Endothelial cell of hepatic sinusoid (primary cell): ENCODE measurements at regions not wholly inside any gene's neighbourhood (a gene's known extent, or its start where the extent isn't known, plus 50 kb on each side); places are given as distances from the start of the nearest gene placed in this dataset.
"Not testable (repeated sequence)": the region's sequence is repeated elsewhere in the genome, so short reads cannot be mapped to it uniquely, and the experiment has no call there.

ENCODE experiments used
- in situ Hi-C: cut with HindIII; loops from 2 replicates; pipeline ENCODE4 v1.10.0; 2017; ENCODE audit warnings: low sequenced_read_pairs

DNA sequence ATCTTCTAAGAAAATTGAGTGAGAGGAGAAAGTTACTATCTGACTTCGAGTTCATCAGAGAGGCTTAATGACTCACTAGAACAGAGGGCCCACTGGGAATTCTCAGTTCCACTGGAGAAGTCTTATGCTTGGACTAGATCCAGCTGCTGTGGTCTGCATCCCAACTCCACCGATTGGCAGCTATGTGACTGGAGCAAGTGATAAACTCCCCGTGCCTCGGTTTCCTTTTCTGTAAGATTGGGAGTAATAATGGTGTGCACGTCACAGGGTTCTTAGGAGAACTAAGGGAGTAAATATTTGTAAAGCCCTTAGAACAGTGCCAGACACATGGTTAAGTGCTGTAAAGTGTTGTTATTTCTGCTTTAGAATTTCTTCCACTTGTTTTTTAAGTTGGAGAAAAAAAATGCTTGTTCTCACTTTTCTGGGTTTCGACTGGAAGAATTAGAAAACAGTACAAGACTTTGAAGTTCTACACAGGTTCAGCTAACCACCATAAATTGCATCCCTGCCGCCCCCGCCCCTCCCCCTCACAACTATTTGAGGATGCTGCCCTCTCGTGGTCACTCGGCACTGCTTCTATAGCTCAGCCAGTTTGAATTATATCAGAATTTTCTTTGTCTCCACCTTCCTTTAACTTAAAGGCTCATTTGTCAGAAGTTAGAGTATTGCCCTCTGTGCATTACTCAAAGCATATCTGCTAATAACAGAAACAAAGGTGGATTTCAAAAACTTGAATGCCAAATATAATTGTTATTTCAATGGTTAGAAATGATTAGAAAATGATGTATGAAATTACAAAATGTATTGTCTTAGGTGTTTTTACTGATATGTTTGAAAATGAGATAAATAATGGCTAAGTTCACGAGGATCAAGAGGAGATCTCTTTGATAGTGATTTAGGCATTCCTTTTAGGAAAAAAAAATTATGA, 95.0 kb upstream of the IFNGR1 start:
- in situ Hi-C loops: no loop called here

- in situ Hi-C loops: no loop called here
These were observed 94.0 kb upstream of the IFNGR1 start for GRCh38 chr6:137313211-137313610.

- in situ Hi-C loops: no loop called here
These were observed 92.8 kb upstream of the IFNGR1 start for GRCh38 chr6:137311940-137312339.

DNA sequence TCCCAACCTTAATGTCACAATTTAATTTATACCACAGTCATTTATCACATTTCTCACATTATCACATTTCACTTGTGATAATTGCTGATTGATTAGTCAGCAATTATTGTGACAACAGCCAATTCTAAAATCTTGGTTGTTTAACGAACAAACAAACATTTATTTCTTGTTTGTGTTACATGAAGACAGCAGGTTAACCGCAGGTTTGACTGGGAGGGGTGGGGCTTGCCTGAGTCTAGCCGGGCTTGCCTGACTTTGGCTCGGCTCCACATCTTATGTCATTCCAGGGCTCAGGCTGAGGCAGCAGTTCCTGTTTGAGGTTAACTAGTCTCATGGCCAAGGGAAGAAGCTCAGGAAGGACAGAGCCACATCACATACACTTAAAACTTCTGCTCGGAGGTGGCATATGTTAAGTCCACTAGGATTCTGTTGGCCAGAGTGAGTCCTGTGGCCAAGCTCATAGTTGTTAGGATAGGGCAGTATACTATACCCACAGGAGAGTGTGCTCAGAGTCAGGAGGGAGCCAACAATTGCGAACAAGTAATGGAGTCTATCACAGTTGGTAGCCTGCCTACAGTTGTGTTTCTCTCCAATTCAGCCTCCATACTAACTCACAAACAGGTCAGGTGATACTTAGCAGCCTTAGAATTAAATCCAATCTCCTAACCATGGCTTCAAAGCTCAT, 90.0 kb upstream of the IFNGR1 start:
- in situ Hi-C loops: no loop called here

DNA sequence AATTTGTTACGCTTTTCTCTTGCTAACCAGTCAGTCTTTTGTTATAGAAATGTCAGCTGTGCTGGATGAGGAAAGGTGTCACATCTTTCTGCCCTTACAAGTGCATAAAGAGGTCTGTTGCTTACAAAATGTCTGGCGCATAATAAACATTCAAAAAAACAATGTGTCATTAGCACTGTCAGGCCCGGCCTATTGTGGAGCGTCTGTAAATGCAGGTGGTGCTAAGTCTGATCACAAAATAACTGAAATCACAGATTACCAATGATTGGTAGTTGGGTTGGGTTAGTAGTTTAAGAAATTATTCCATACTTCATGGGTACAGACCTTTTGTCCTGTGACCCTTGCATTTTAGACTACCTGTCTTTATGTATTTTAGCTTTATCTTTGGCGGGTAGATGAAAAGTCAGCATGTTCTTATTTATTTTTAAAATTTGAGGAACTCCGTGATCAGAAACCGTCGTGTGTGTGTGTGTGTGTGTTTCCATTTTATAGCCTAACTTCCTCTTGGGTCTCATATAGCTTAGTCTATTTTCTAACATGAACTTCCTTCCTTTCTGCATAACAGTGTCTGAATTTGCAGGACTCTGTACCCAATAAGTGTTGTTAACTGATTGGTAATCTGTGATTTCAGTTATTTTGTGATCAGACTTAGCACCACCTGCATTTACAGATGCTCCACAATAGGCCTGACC, 88.1 kb upstream of the IFNGR1 start:
- in situ Hi-C loops: no loop called here

DNA sequence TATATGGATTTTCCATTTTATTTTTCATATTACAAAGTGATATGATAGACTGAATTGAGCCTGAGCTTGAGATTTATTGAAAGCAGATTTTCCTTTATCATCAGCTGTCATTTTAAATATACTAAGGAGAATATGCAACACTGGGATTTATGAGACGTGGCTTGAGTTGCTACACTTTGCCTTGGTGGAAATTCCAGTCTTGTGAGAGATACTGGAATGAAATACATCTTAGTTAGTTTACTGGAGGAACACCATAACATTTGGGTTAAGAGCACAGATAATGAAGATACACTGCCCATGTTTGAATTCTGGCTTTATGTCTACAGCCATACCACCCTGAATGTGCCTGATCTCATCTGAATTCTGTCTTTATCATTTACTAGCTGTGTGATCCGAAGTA, 86.5 kb upstream of the IFNGR1 start:
- in situ Hi-C loops: no loop called here

DNA sequence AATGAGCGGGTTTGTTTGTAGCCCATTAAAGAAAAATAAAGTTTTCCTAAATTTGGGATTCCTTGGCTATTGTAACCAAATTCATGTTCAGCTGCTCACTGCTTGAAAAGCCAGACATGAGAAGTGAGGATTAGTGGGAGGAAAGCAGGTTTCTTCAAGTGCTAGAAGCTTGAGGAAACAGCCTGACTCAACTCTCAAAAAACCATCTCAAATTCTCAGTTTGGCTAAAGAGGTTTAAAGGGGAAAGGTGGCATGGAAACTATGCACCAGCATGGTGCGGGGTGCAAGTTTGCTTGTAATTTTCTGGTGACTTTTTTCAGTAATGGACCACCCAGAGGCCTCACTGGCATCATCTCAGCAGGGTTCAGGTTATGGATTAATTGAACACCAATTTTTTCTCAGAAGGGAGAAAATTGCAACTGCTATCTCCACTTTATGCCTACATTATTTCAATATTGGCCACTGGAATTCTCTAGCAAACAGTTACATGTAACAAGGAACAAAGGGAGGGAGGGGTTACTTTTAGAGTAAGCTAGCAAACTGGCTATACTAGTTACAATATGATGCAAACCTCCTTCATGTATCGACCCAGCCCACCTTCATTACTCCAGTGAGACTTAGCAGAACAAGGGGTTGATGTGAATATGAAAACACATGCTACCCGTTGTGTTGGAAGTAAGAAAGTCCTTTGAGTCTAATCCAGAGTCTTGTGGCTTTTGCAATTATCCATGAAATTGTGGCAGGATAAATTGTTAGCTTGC, 85.0 kb upstream of the IFNGR1 start:
- in situ Hi-C loops: no loop called here

- in situ Hi-C loops: no loop called here
These were observed 84.3 kb upstream of the IFNGR1 start for GRCh38 chr6:137303441-137303840.

DNA sequence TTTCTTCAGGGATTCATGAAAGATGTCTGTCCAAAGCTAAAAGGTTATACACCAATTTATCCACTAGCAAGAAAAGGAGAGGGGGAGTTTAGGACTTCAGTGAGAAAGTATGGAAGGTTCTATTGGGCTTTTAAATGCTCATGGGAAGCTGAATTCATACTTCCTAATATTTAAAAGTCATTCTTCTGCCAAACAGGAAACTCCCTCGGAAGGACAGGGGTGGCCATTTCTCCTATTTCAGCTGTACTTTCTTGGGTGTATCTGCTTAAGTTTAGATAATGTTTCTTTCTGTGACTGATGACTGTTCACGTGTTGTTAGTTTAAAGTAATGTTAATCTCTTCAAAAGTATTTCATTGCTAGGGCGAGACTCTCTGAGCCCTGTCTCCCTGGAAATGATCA, 80.5 kb upstream of the IFNGR1 start:
- in situ Hi-C loops: no loop called here

DNA sequence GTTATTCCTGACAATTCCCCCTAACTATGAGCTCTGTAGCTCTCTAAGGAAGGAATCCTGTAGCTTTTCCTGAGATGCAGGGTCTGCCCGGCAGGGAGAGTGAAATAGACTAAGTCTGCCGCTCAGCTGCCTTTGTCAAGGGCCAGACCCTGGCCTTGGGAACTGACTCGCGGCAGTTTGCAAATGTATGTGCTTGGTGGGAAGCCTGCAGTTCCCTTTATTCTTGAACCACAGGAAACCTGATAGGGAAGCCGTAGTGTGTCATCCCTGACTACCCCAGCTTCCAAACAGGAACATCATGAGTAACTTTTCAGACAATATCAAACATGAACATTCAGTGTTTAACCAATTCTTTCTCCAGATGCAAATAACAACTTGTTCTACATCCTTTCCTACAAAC, 78.7 kb upstream of the IFNGR1 start:
- in situ Hi-C loops: no loop called here

GRCh38 chr6:137292326-137292725, 73.1 kb upstream of the IFNGR1 start:
- in situ Hi-C loops: not testable (repeated sequence)

DNA sequence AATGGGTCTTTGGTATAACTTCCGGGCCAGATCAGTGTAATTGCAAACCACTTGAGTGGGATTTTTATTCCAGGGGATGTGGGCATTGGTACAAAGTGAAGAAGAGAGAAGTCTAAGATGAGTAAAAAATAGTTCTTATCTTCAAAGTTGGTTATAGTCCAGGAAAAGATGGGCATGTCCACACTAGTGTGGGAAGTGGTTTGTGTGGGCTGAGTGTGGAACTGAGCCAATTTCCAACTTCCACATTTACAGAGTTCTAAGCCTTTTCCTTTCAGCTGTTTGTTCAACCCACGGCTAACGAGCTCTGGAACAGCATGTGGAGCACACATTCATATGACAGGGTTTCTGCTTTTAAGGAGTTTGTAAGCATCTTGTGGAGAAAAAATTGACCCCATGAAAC, 72.3 kb upstream of the IFNGR1 start:
- in situ Hi-C loops: no loop called here

- in situ Hi-C loops: no loop called here
These were observed 71.5 kb upstream of the IFNGR1 start for GRCh38 chr6:137290601-137291261.

DNA sequence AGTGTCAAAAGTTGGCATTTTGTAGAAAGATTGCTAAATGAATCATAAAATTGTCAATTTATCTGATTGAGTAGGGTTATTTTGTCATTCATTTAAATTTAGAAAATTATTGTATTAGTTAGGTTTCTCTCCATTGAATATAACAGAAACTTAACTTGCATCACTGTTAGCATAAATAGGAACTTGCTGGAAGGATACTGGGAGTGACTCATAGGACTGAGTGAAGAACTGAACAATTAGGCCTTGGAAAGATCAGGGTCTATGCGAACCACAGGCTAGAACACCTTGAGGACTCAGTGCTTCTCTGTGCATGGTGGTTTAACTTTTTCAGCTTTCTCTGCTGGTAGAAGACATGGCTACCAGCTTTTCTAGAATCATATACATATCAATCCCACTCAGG, 67.7 kb upstream of the IFNGR1 start:
- in situ Hi-C loops: no loop called here

DNA sequence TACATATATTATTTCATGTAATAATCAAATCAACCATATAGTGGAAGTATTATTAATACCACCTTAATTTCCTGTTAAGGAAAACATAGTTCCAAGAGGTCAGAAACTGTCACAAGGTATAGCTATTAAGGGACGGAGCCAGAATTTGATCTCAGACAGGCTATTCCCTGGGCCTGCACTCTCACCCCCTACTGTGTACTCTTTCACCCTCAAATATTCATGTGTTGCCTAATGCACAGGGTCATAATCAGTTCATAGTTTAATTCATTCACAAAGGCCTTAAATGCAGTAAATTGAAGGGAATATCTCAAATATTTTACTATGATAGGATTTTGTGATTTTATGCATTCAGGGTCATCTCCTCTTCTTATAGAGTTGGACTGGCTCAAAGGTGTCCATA, 67.2 kb upstream of the IFNGR1 start:
- in situ Hi-C loops: no loop called here

DNA sequence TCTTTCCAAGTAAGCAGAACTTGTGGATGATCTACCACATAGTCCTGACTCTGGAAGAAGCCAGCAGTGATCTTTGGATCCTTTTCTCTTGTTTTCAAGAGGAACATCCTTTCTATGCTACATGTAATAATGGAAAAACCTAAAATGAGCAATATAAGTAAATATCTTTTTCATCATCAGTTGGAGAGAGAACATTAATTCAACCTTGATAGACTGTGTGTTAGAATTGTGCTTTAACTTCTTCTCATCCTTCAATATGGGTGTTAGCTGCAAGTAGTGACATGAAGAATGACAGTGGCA, 65.6 kb upstream of the IFNGR1 start:
- in situ Hi-C loops: no loop called here

- in situ Hi-C loops: no loop called here
These were observed 65.0 kb upstream of the IFNGR1 start for GRCh38 chr6:137283940-137284810.

GRCh38 chr6:137283080-137283479, 63.9 kb upstream of the IFNGR1 start:
- in situ Hi-C loops: no loop called here

DNA sequence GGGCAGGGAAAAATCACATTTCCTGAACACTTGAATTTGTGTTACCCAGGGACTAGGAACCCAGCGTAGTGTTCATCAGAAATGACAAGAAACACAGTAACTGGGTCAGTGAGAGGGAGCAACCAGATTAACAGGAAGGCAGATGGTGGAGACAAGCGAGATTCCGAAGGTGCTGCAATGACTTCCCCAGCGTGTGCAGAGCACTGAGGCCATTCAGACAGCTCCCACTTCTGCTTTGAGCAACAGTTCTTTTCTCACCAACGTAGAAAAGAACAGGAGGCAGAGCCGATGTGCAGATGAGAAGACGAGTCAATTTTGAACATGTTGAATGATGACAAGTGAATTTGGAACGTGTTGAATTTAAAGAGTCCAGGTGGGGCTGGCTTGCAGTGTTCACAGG, 63.1 kb upstream of the IFNGR1 start:
- in situ Hi-C loops: no loop called here

- in situ Hi-C loops: loop anchor here (5.0 kb wide), 1 partner anchor 43 kb away; no protein-coding TSS in a partner anchor
These were observed 60.1 kb upstream of the IFNGR1 start for GRCh38 chr6:137279279-137279678.
